Naive B cell (primary cell): ENCODE measurements at regions not wholly inside any gene's neighbourhood (a gene's known extent, or its start where the extent isn't known, plus 50 kb on each side); places are given as distances from the start of the nearest gene placed in this dataset.
"Not testable (repeated sequence)": the region's sequence is repeated elsewhere in the genome, so short reads cannot be mapped to it uniquely, and the experiment has no call there.

Source experiments
- ATAC-seq, 2 donors: fragments of 150-1000 bp; cut with Tn5 transposase; 2 replicates each; pipeline ENCODE4 v1.10.0; 2021; ENCODE audit warnings: low read depth in 2 of 2, mild to moderate bottlenecking in 2 of 2, moderate library complexity in 2 of 2
- DNase-seq: peaks from one replicate; pipeline ENCODE4 v3.0.0; 2022
- H3K27ac Mint-ChIP-seq, 6 donors: one replicate each; pipeline ENCODE4 v1.8.0; 2020 to 2022; ENCODE audit warnings: mild to moderate bottlenecking in 6 of 6, mixed read lengths in 6 of 6, moderate library complexity in 5 of 6, inconsistent platforms in 2 of 6
- H3K27me3 Mint-ChIP-seq, 3 donors: one replicate each; pipeline ENCODE4 v1.8.0; 2021 to 2022; ENCODE audit warnings: mixed read lengths in 3 of 3, mild to moderate bottlenecking in 1 of 3
- H3K36me3 Mint-ChIP-seq, 2 donors: one replicate each; pipeline ENCODE4 v1.8.0; 2020 to 2022; ENCODE audit warnings: mixed read lengths in 2 of 2, inconsistent platforms in 1 of 2, mild to moderate bottlenecking in 1 of 2
- H3K4me1 Mint-ChIP-seq, 3 donors: one replicate each; pipeline ENCODE4 v1.8.0; 2020 to 2022; ENCODE audit warnings: mixed read lengths in 3 of 3, inconsistent platforms in 1 of 3, mild to moderate bottlenecking in 1 of 3, moderate library complexity in 1 of 3
- H3K4me3 Mint-ChIP-seq, 8 donors: one replicate each; pipeline ENCODE4 v1.8.0; 2020 to 2022; ENCODE audit warnings: mild to moderate bottlenecking in 8 of 8, mixed read lengths in 8 of 8, moderate library complexity in 8 of 8, inconsistent platforms in 2 of 8
- H3K9me3 Mint-ChIP-seq, 7 donors: one replicate each; pipeline ENCODE4 v1.8.0; 2020 to 2022; ENCODE audit warnings: mixed read lengths in 7 of 7, mild to moderate bottlenecking in 5 of 7, inconsistent platforms in 2 of 7, moderate library complexity in 1 of 7

DNA sequence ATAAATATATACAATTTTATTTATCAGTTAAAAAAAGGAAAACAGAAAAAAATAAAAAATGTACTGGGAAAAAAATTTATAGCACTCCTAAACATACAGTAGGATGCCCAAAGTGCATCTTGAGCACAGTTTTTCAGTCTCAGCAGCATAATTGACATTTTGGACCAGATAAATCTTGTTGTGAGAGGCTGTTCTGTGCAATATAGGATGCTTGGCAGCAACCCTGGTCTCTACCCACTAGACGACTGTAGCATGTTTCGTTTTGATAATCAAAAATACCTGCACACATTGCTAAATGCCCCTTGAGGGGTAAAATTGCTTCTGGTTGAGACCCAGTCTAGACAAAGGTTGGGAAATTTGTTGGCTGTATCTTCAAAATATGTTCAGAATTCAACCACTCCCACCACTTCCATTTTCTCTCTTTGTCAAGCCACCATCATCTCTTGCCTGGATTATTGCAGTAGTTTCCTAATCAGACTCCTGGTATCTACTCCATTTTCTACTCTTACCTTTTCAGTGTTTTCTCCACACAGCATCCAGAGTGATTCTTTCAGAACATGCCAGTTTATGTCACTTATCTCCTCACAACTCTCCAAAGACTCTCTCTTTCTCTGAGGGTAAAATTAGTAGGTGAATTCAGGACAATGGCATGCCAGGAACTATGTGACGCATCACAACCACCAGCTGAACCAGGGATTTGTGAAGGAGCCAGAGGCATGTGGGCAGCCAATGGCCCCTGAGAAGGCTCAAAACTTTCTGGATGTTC is 91.4 kb downstream of the GPR85 start:
- ATAC-seq (no peak), DNase-seq (no peak)
- no peaks in the 10 kb centered on the region for H3K36me3 Mint-ChIP-seq
- H3K9me3 Mint-ChIP-seq: peaks cover 0 to 5% (median 0%) of the 10 kb centered on the region in 7 donors
- H3K4me1 Mint-ChIP-seq: no peaks in the 10 kb centered on the region
- peak overlapping the region in 1 of 6 donors; percentile 22 for H3K27ac Mint-ChIP-seq
- H3K27me3 Mint-ChIP-seq: peaks cover 0 to 30% (median 4%) of the 10 kb centered on the region in 3 donors
- H3K4me3 Mint-ChIP-seq: no peak overlapping the region

DNA sequence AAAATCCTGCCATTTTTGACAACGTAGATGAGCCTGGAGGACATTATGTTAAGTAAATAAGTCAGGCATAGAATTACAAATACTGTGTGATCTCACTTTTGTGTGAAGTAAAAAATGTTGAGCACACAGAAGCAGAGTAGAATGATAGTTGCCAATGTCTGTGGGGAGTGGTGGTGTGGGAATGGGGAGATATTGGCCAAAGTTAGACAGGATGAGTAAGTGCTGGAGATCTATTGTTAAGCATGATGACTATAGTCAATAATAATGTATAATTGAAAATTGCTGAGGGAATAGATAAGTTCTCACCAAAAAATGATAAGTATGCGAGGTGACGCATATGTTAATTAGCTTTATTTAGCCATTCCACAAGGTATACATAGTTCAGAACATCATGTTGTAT is 92.0 kb downstream of the GPR85 start:
- Mint-ChIP-seq H3K9me3 (peaks cover 0 to 5% (median 0%) of the 10 kb centered on the region in 7 donors), H3K4me3 (no peak overlapping the region), H3K4me1 (no peaks in the 10 kb centered on the region), H3K27ac (no peak overlapping the region), H3K36me3 (no peaks in the 10 kb centered on the region), H3K27me3 (peaks cover 0 to 30% (median 4%) of the 10 kb centered on the region in 3 donors)
- DNase-seq (no peak), ATAC-seq (no peak)

DNA sequence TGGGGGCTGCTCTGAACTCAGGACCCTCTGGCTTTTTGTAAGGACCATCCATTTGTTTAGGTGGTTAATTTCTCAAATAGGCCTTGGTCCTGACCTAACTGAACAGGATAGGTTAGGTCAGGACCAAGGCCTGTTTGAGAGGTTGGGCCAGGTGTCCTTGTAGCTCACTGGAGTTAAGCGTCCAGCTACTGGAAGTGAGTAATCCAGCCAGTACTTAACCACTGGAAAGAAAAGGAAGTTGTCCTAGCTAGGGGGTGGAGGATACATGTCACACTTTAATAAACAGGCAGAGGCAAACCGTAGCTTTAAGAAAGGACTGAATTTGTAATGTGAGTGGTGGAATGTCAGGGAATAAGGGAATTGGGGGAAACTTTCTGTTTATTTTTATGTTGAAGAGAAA is 96.0 kb downstream of the GPR85 start:
- Mint-ChIP-seq H3K4me1 (peaks cover 0 to 3% (median 0%) of the 10 kb centered on the region in 3 donors), H3K4me3 (no peak overlapping the region), H3K9me3 (peaks cover 0 to 5% (median 0%) of the 10 kb centered on the region in 7 donors), H3K27me3 (peaks cover 0 to 30% (median 4%) of the 10 kb centered on the region in 3 donors), H3K36me3 (no peaks in the 10 kb centered on the region), H3K27ac (peak overlapping the region in 1 of 6 donors; percentile 67)
- ATAC-seq (no peak), DNase-seq (no peak)

DNA sequence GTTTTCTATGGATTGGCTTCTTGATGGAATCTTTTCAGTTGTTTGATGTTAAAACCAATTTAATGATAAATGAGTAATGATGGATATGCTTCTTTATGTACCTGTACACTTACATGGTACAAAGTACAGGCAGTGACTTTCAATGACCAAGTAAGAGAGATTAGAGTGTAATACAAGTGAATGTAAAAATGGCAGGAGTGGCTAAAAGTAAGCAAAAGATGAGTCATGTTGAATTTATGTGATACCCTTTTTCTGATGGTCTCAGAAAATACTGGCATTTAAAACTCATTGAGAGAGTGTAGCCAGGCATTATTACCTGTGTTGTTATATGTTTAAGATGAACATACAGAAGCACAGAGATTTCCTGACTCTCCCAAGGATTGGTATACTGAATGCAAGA is 97.1 kb downstream of the GPR85 start:
- Mint-ChIP-seq H3K4me3 (no peak overlapping the region), H3K36me3 (no peaks in the 10 kb centered on the region)

DNA sequence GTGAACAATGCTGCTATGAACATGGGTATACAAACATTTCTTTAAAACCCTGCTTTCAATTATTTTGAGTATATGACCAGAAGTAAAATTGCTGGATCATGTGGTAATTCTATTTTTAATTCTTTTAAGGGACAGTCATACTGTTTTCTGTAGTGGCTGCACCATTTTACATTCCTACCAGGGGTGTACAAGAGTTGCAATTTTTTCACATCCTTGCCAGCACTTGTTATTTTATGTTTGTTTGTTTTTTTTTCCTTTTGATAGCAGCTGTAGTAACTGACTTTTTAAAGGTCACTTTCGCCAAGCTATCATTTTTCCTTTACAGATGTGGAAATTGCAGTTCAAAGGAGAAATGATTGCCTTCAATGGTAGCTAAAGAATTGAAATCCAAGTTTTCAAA is 99.5 kb downstream of the GPR85 start:
- Mint-ChIP-seq H3K27me3 (peaks cover 0 to 11% (median 0%) of the 10 kb centered on the region in 3 donors), H3K9me3 (no peaks in the 10 kb centered on the region), H3K27ac (no peak overlapping the region), H3K36me3 (no peaks in the 10 kb centered on the region), H3K4me1 (peaks cover 13 to 18% (median 14%) of the 10 kb centered on the region in 3 donors), H3K4me3 (no peak overlapping the region)
- no peak for DNase-seq
- no peak for ATAC-seq

More for the DNA sequence above, 97.1 kb downstream of the GPR85 start:
- ATAC-seq: no peak
- Mint-ChIP-seq H3K27me3 (peaks cover 0 to 25% (median 4%) of the 10 kb centered on the region in 3 donors), H3K27ac (no peak overlapping the region), H3K9me3 (peaks cover 0 to 5% (median 0%) of the 10 kb centered on the region in 7 donors), H3K4me1 (peaks cover 0 to 3% (median 0%) of the 10 kb centered on the region in 3 donors)
- no peak for DNase-seq

DNA sequence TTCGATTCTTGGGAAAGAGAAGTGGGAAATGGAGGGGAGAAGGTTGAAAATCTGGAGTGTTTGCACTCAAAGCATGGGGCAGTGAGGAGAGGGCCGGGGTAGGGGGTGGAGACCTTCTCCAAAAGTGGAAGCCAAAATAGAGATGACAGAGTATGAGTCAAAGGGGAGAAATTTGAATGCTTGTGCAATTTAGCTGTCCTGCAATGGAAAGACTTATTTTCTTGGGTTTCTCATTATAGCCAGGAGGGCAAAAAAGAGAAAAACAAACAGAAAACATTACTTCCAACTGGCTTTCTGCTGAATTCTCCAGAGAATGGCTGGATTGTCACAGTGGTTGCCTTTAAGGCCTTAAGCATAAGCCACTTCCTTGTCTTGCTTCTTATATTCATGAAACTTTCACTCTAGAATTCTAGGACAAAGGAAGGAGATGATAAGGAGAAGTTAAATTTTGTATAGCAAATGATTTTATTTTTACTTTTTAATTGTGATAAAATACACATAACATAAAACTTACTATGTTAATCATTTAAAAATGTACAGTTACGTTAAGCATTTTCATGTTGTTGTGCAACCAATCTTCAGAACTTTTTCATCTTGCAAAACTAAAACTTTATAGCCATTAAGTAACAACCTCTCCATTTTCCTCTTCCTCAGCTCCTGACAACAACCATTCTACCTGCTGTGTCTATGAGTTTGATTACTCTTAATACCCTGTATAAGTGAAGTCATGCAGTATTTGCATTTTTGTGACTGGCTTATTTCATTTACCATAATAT is 100.2 kb downstream of the GPR85 start:
- Mint-ChIP-seq H3K27ac (no peak overlapping the region), H3K4me1 (peaks cover 18 to 23% (median 18%) of the 10 kb centered on the region in 3 donors), H3K9me3 (no peaks in the 10 kb centered on the region), H3K36me3 (no peaks in the 10 kb centered on the region), H3K27me3 (peaks cover 0 to 11% (median 0%) of the 10 kb centered on the region in 3 donors), H3K4me3 (no peak overlapping the region)
- ATAC-seq (no peak), DNase-seq (no peak)

DNA sequence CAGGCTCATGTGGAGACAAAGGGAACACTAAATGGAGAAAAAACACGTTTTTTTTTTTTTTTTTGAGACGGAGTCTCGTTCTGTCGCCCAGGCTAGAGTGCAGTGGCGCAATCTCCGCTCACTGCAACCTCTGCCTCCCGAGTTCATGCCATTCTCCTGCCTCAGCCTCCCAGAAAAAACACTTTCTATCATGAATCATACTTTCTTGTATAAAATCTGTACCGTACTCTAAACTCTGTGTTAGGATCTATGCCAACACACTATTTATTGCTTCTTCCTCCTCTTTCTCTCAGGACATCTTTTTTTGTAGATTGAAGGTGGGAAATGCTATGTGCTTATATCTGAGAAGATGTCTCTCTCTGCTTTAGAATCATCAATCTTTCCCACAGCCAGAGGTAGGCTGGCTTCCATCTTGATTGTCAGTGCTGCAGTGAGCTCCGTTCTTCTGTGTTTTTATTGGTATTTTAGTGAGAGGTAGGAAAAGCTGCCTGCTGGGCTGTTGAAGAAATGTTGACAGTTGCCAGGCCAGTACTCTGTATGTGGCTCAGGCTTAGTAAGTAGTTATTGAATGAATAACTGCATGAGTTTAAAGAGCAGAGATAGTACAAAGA is 101.1 kb downstream of the GPR85 start:
- H3K36me3 Mint-ChIP-seq: no peaks in the 10 kb centered on the region
- no peaks in the 10 kb centered on the region for H3K9me3 Mint-ChIP-seq
- peaks cover 0 to 11% (median 0%) of the 10 kb centered on the region in 3 donors for H3K27me3 Mint-ChIP-seq
- ATAC-seq (no peak), DNase-seq (no peak)
- H3K4me3 Mint-ChIP-seq: no peak overlapping the region
- H3K4me1 Mint-ChIP-seq: peaks cover 18 to 26% (median 22%) of the 10 kb centered on the region in 3 donors
- no peak overlapping the region for H3K27ac Mint-ChIP-seq

DNA sequence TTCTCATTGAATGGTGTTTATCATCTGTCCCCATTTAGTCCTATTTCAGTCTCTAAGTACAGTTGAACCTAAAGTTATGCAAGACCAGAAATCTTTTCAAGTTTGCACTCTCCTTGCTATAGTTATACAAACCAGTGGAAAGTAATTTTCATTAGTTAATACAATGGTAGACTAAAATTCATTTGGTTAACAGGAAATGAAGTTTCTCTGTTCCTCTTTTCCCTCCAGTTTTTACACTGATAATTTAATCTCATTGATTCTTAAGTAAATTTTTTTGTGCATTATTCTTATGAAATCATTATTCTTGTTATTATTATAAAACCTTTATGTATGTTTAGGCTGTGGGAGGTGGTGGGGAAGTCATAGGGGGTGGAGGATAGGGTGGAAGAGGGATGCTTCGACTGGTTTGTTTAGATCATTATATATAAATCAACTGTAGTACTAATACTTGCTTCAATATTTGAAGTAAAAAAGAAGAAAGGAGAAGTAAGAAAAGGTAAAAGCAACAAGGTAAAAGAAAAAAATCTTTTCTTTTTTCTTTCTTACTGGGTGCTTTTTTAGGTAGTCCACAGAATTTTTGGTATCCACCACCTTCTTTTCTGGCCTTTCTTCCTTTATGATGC is 104.1 kb downstream of the GPR85 start:
- H3K27me3 Mint-ChIP-seq: no peaks in the 10 kb centered on the region
- H3K36me3 Mint-ChIP-seq: no peaks in the 10 kb centered on the region
- H3K27ac Mint-ChIP-seq: peak overlapping the region in 4 of 6 donors; percentile 36 to 88 (median 72)
- no peaks in the 10 kb centered on the region for H3K9me3 Mint-ChIP-seq
- peak overlapping the region in 7 of 8 donors; percentile 47 to 85 (median 60) for H3K4me3 Mint-ChIP-seq
- H3K4me1 Mint-ChIP-seq: peaks cover 18 to 26% (median 22%) of the 10 kb centered on the region in 3 donors
- DNase-seq (peak; percentile 9), ATAC-seq (peak; percentile 81 to 85)

DNA sequence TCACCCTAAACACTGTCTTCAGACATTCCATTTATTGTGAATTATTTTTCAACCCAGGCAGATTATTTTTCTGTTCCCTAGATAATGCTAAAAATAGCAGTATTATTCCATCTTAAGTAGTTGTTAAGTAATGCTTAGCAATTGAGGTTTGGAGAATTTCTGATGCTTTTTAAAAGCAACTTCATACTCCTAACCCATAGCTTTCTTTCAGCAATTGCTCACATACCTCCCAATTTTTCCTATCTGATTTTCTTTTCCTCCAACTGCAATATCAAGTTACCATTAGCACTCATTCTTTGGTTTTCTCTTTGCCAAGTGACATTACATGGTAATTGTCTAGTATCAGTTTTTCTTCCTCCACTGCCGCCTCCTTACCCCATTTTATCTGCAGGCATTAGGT is 104.7 kb downstream of the GPR85 start:
- H3K9me3 Mint-ChIP-seq: no peaks in the 10 kb centered on the region
- H3K36me3 Mint-ChIP-seq: no peaks in the 10 kb centered on the region
- peak overlapping the region in 5 of 8 donors; percentile 47 to 60 (median 59) for H3K4me3 Mint-ChIP-seq
- peak overlapping the region in 3 of 6 donors; percentile 6 to 36 (median 18) for H3K27ac Mint-ChIP-seq
- peaks cover 18 to 26% (median 22%) of the 10 kb centered on the region in 3 donors for H3K4me1 Mint-ChIP-seq
- ATAC-seq (no peak), DNase-seq (no peak)
- no peaks in the 10 kb centered on the region for H3K27me3 Mint-ChIP-seq

DNA sequence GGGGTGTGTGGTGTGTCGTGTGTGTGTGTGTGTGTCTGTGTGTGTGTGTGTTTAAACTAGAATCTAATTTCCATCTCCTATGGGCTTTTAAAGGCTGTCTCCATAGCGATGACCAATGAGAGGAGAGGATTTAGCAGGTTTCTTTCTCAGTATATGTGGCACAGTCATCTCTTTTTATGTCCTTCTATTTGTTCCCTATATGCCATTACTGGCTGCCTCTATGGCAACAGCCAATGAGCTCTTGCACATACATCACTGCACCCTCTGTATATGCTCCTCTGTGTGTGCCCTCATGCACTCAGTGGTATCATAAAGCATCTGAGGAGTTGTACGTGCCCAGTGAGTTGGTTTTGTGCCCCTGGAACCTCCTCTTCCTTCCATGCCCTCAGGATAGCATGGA is 107.6 kb downstream of the GPR85 start:
- Mint-ChIP-seq H3K27ac (peak overlapping the region in 1 of 6 donors; percentile 56), H3K4me1 (peaks cover 15 to 25% (median 22%) of the 10 kb centered on the region in 3 donors)
- not testable (repeated sequence) for H3K4me3 Mint-ChIP-seq, DNase-seq, H3K27me3 Mint-ChIP-seq, H3K36me3 Mint-ChIP-seq, ATAC-seq, H3K9me3 Mint-ChIP-seq

DNA sequence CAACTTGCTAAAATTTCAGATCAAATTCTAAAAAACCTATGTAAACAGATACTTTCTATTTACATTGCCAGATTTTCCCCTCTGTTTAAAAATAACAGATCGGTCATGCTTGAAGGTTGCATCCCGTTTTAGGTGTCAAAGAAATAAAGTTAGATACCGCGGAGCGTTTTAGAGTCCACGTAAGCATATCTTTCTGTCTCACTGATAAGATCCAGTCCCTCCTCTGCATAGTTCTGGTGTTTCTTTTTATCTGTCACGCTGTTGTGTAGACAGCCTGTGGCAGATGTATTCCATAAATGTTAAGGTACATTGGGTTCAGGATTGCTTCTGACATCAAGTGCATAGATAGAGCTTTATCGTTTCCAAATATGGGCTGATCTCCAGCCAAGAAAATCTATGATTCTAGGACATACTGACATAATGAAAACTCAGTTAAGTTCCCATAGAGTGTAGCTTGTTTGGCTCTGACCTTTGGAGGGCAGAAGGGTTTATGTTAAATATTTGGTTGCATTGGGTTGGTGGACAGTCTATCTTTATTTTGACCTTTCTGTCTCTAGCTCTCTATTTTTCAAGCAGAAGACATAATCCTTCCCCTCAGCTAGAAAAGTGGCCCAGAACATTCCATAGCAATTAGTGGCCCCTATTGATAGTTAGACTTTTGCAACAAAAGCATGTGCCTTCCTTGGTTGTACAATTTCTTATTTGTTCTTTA is 109.2 kb downstream of the GPR85 start:
- not testable (repeated sequence) for H3K27ac Mint-ChIP-seq, H3K36me3 Mint-ChIP-seq, ATAC-seq, H3K27me3 Mint-ChIP-seq, H3K9me3 Mint-ChIP-seq, DNase-seq, H3K4me3 Mint-ChIP-seq
- peaks cover 6 to 11% (median 10%) of the 10 kb centered on the region in 3 donors for H3K4me1 Mint-ChIP-seq

DNA sequence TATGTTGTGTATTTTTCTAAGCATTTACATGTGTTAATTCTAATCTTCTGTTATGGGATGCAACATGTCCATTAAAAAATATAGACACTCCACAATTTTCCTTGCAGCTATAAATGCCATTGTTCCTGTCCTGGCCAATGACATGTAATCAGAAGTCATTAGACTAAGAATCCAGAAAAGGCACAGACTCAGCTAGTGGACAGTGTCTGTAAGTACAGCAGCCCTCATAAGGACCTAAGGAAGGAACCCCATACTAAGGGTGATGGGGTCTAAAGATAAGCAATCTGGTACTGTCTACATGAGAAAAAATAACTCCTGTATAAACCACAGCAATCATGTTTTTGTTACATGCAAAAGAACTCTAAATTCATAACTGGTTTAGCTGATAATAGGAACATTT is 115.9 kb downstream of the GPR85 start:
- H3K27ac Mint-ChIP-seq: no peak overlapping the region

More for the DNA sequence above, 115.9 kb downstream of the GPR85 start:
- ATAC-seq (peak in 1 of 2 donors; percentile 33), DNase-seq (no peak)
- Mint-ChIP-seq H3K4me3 (no peak overlapping the region), H3K4me1 (no peaks in the 10 kb centered on the region), H3K27me3 (peaks cover 9 to 21% (median 21%) of the 10 kb centered on the region in 3 donors), H3K36me3 (peaks cover 0 to 3% of the 10 kb centered on the region in 2 donors), H3K9me3 (peaks cover 0 to 4% (median 0%) of the 10 kb centered on the region in 7 donors)
